ENCODE measurements at regions not wholly inside any gene's neighbourhood (a gene's known extent, or its start where the extent isn't known, plus 50 kb on each side); places are given as distances from the start of the nearest gene placed in this dataset.

DNA sequence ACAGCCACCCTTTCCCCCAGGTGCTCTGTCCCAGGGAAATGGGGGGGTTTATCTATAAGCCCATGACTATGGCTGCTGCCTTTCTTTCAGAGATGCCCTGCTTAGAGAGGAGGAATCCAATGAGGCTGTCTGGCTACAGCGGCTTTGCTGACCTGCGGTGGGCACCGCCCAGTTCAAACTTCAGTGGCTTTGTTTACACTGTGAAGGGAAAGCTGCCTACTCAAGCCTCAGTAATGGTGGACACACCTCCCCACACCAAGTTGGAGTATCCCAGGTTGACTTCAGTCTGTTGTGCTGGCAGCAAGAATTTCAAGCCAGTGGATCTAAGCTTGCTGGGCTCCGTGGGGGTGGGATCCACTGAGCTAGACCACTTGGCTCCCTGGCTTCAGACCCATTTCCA is 869.2 kb downstream of the SLC6A15 start:
- ChIA-PET CTCF (no interaction called here), POLR2A (no interaction called here)
- DNase-seq (no peak), ATAC-seq (ENCODE audit: low read depth) (no peak)
- TF ChIP-seq, protein P1, sequence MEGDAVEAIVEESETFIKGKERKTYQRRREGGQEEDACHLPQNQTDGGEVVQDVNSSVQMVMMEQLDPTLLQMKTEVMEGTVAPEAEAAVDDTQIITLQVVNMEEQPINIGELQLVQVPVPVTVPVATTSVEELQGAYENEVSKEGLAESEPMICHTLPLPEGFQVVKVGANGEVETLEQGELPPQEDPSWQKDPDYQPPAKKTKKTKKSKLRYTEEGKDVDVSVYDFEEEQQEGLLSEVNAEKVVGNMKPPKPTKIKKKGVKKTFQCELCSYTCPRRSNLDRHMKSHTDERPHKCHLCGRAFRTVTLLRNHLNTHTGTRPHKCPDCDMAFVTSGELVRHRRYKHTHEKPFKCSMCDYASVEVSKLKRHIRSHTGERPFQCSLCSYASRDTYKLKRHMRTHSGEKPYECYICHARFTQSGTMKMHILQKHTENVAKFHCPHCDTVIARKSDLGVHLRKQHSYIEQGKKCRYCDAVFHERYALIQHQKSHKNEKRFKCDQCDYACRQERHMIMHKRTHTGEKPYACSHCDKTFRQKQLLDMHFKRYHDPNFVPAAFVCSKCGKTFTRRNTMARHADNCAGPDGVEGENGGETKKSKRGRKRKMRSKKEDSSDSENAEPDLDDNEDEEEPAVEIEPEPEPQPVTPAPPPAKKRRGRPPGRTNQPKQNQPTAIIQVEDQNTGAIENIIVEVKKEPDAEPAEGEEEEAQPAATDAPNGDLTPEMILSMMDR (IDR thresholded peaks at IDR 0.05): no peak
- Histone ChIP-seq H3K36me3 (replicated peaks in 1 of 2; ENCODE audit: control extremely low read depth in 1 of 2, control insufficient read depth in 1 of 2, extremely low read depth in 1 of 2, insufficient read depth in 2 of 2, low read length in 1 of 2) (no peaks in the 10 kb centered on the region), H3K27me3 (replicated peaks in 1 of 4; ENCODE audit: control extremely low read depth in 1 of 4, control insufficient read depth in 3 of 4, insufficient read depth in 4 of 4, low read length in 3 of 4) (no peaks in the 10 kb centered on the region), H3K4me1 (ENCODE audit: control insufficient read depth in 2 of 2, insufficient read depth in 2 of 2, low read length in 2 of 2) (no peaks in the 10 kb centered on the region), H3K4me3 (ENCODE audit: control extremely low read depth in 1 of 5, extremely low read depth in 1 of 5, insufficient read depth in 1 of 5, low read depth in 2 of 5, low read length in 4 of 5) (no peak overlapping the region), H4K20me1 (ENCODE audit: control insufficient read depth, insufficient read depth, low read length, poor library complexity, severe bottlenecking) (no peaks in the 10 kb centered on the region), H3K9ac (ENCODE audit: low read length) (no peak overlapping the region), H3K79me2 (ENCODE audit: control insufficient read depth, insufficient read depth, low read length) (no peaks in the 10 kb centered on the region), H3K9me3 (ENCODE audit: control extremely low read depth in 1 of 3, control insufficient read depth in 2 of 3, insufficient read depth in 1 of 3, low read length in 2 of 3) (peaks cover 0 to 8% (median 1%) of the 10 kb centered on the region in 3 donors), H3K27ac (ENCODE audit: low read length in 2 of 2) (no peak overlapping the region), H3K4me2 (replicated peaks; ENCODE audit: low read depth, low read length, poor library complexity, severe bottlenecking) (no peak overlapping the region), H2AFZ (ENCODE audit: insufficient read depth, low read depth, low read length, poor library complexity, severe bottlenecking) (no peak overlapping the region)
- Mint-ChIP-seq H3K4me1 (no peaks in the 10 kb centered on the region), H3K4me3 (no peak overlapping the region), H3K27me3 (no peaks in the 10 kb centered on the region), H3K9me3 (ENCODE audit: insufficient read depth) (no peaks in the 10 kb centered on the region), H3K27ac (no peak overlapping the region)
- WGBS (ENCODE audit: insufficient coverage): 100% methylated on average over 2 of the region's 4 CpGs
- intact Hi-C loops (cut with micrococcal nuclease): no loop called here

GRCh38 chr12:84038242-84038641 is 874.4 kb downstream of the SLC6A15 start:
- Histone ChIP-seq H3K4me3 (ENCODE audit: control extremely low read depth in 1 of 5, extremely low read depth in 1 of 5, insufficient read depth in 1 of 5, low read depth in 2 of 5, low read length in 4 of 5) (no peak overlapping the region), H3K4me2 (replicated peaks; ENCODE audit: low read depth, low read length, poor library complexity, severe bottlenecking) (no peak overlapping the region), H3K9me3 (ENCODE audit: control extremely low read depth in 1 of 3, control insufficient read depth in 2 of 3, insufficient read depth in 1 of 3, low read length in 2 of 3) (peaks cover 0 to 13% (median 1%) of the 10 kb centered on the region in 3 donors), H3K4me1 (ENCODE audit: control insufficient read depth in 2 of 2, insufficient read depth in 2 of 2, low read length in 2 of 2) (no peaks in the 10 kb centered on the region), H3K9ac (ENCODE audit: low read length) (no peak overlapping the region), H3K79me2 (ENCODE audit: control insufficient read depth, insufficient read depth, low read length) (no peaks in the 10 kb centered on the region), H3K27ac (ENCODE audit: low read length in 2 of 2) (no peak overlapping the region), H4K20me1 (ENCODE audit: control insufficient read depth, insufficient read depth, low read length, poor library complexity, severe bottlenecking) (no peaks in the 10 kb centered on the region), H3K36me3 (replicated peaks in 1 of 2; ENCODE audit: control extremely low read depth in 1 of 2, control insufficient read depth in 1 of 2, extremely low read depth in 1 of 2, insufficient read depth in 2 of 2, low read length in 1 of 2) (no peaks in the 10 kb centered on the region), H2AFZ (ENCODE audit: insufficient read depth, low read depth, low read length, poor library complexity, severe bottlenecking) (no peak overlapping the region), H3K27me3 (replicated peaks in 1 of 4; ENCODE audit: control extremely low read depth in 1 of 4, control insufficient read depth in 3 of 4, insufficient read depth in 4 of 4, low read length in 3 of 4) (no peaks in the 10 kb centered on the region)
- no peaks in the 10 kb centered on the region for H3K9me3 Mint-ChIP-seq (ENCODE audit: insufficient read depth)
- WGBS (ENCODE audit: insufficient coverage): 90% methylated on average over 6 of the region's 9 CpGs
- DNase-seq (no peak), ATAC-seq (ENCODE audit: low read depth) (no peak)
- no peaks in the 10 kb centered on the region for H3K4me1 Mint-ChIP-seq
- ChIA-PET CTCF (no interaction called here), POLR2A (no interaction called here)
- no peak overlapping the region for H3K4me3 Mint-ChIP-seq
- TF ChIP-seq, protein P1 (IDR thresholded peaks at IDR 0.05): no peak
- TF ChIP-seq EZH2 (IDR thresholded peaks at IDR 0.05; ENCODE audit: borderline replicate concordance, insufficient read depth, low read depth, low read length, poor library complexity, severe bottlenecking): no peak
- intact Hi-C loops (cut with micrococcal nuclease): loop anchor here (5.0 kb wide), 1 partner anchor 1351 kb away; the partner anchor contains the start of gene TMTC2
- H3K27me3 Mint-ChIP-seq: no peaks in the 10 kb centered on the region
- no peak overlapping the region for H3K27ac Mint-ChIP-seq

All from B cell (primary cell).